A549 (cell line): ENCODE measurements at regions not wholly inside any gene's neighbourhood (a gene's known extent, or its start where the extent isn't known, plus 50 kb on each side); places are given as distances from the start of the nearest gene placed in this dataset.

Experiments used
- EHF ChIP-seq: fragments of 250-450 bp; sonication (Bioruptor Pico); IDR thresholded peaks from 2 replicates; pipeline ENCODE4 v1.5.0; 2020; ENCODE audit warnings: mild to moderate bottlenecking
- GATA3 ChIP-seq: IDR thresholded peaks from 2 replicates; pipeline ENCODE4 v1.6.1; 2012; ENCODE audit warnings: borderline replicate concordance
- NPAS2 ChIP-seq: fragments of 250-450 bp; sonication (Bioruptor Pico); IDR thresholded peaks from 2 replicates; pipeline ENCODE4 v1.8.0; 2022; ENCODE audit warnings: mild to moderate bottlenecking, moderate library complexity, borderline replicate concordance
- POLR2A ChIP-seq: IDR thresholded peaks from 2 replicates; pipeline ENCODE4 v1.6.1; 2012; ENCODE audit warnings: mild to moderate bottlenecking, low read length
- TF ChIP-seq, protein P1 (sequence below): fragments of 450-650 bp; IDR thresholded peaks from 2 replicates; pipeline ENCODE4 v1.6.1; 2014; ENCODE audit warnings: antibody characterized with exemption
- TF ChIP-seq, protein P2 (sequence below): fragments of >200 bp; sonication (Bioruptor Twin); formaldehyde crosslinking; IDR thresholded peaks from 3 replicates; pipeline ENCODE4 v1.5.1; 2016
- TF ChIP-seq, protein P3 (sequence below): IDR thresholded peaks from 2 replicates; pipeline ENCODE4 v1.6.1; 2012

DNA sequence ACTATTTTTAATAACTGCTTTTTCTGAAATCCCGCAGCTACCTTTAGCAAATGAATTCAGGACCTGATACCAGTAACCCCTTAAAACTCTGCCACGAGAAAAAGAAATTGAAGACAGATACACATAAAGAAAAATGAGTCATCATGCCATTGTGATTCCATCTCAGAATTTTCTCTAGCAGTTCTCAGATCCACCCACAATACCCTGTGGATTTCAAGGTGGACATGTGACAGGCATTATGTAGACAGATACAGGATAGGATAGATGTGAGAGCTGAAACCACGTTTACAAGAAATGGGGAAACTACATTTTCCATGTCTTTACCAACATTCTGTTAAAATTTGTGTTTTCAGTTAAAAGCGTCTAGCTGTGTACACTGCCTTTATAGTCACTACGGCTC lies 291.9 kb upstream of the NR2F2 start:
- TF ChIP-seq POLR2A (no peak), EHF (no peak), NPAS2 (CRISPR knock-in tag) (no peak), GATA3 (no peak)
- TF ChIP-seq, protein P1, sequence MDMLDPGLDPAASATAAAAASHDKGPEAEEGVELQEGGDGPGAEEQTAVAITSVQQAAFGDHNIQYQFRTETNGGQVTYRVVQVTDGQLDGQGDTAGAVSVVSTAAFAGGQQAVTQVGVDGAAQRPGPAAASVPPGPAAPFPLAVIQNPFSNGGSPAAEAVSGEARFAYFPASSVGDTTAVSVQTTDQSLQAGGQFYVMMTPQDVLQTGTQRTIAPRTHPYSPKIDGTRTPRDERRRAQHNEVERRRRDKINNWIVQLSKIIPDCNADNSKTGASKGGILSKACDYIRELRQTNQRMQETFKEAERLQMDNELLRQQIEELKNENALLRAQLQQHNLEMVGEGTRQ = no peak
- TF ChIP-seq, protein P2, sequence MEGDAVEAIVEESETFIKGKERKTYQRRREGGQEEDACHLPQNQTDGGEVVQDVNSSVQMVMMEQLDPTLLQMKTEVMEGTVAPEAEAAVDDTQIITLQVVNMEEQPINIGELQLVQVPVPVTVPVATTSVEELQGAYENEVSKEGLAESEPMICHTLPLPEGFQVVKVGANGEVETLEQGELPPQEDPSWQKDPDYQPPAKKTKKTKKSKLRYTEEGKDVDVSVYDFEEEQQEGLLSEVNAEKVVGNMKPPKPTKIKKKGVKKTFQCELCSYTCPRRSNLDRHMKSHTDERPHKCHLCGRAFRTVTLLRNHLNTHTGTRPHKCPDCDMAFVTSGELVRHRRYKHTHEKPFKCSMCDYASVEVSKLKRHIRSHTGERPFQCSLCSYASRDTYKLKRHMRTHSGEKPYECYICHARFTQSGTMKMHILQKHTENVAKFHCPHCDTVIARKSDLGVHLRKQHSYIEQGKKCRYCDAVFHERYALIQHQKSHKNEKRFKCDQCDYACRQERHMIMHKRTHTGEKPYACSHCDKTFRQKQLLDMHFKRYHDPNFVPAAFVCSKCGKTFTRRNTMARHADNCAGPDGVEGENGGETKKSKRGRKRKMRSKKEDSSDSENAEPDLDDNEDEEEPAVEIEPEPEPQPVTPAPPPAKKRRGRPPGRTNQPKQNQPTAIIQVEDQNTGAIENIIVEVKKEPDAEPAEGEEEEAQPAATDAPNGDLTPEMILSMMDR = no peak
- TF ChIP-seq, protein P3, sequence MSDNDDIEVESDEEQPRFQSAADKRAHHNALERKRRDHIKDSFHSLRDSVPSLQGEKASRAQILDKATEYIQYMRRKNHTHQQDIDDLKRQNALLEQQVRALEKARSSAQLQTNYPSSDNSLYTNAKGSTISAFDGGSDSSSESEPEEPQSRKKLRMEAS = no peak
